ENCODE measurements at regions not wholly inside any gene's neighbourhood (a gene's known extent, or its start where the extent isn't known, plus 50 kb on each side); places are given as distances from the start of the nearest gene placed in this dataset.

DNA sequence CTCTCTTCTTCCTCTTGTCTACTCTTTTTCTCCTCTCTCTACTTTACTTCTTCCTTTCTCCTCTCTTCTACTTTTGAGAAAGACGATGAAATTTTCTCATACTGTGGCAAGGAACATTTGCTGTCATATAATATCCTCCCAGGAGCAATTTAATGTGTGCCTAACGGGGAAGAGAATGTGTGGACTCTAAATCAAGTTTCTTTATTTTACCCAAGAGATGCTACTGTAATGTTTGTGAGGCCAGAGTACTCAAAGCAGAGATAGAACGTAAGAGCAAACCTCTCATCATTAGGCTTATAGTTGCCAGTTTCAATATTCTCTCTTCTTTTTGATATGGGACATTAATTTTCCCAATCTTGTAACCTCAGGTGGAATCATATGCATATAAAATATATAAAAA, 801.4 kb downstream of the BCKDHB start:
- WGBS, 2 experiments (ENCODE audit: low coverage in 1 of 2, low lambda C conversion rate in 2 of 2, missing lambda C conversion rate in 2 of 2) = 60 to 77% methylated on average over 3 of the region's 3 CpGs
- Histone ChIP-seq H3F3A (ENCODE audit: insufficient read depth) (no peaks in the 10 kb centered on the region), H3K27me3 (replicated peaks; ENCODE audit: insufficient read depth) (no peaks in the 10 kb centered on the region), H3K4me2 (ENCODE audit: unreplicated experiment) (no peak overlapping the region), H3K36me3 (ENCODE audit: low read depth) (no peaks in the 10 kb centered on the region), H3K4me1 (ENCODE audit: insufficient read depth) (no peaks in the 10 kb centered on the region), H3K79me2 (ENCODE audit: insufficient read depth) (no peaks in the 10 kb centered on the region), H3K9me2 (ENCODE audit: insufficient read depth) (no peaks in the 10 kb centered on the region), H2AFZ (0 out of 2 replicates have a peak overlapping the region, but pooled peaks have one; percentile 13), H4K20me1 (ENCODE audit: insufficient read depth) (no peaks in the 10 kb centered on the region), H3K9me3 (ENCODE audit: low read depth) (no peaks in the 10 kb centered on the region), H3K27ac (no peak overlapping the region), H3K9ac (no peak overlapping the region), H3K4me3 (no peak overlapping the region)
- in situ Hi-C loops (cut with MboI) = no loop called here
- TF ChIP-seq EZH2phosphoT487 (IDR thresholded peaks at IDR 0.05; ENCODE audit: insufficient read depth, low read depth) (no peak), EZH2 (IDR thresholded peaks at IDR 0.05; ENCODE audit: insufficient read depth, poor library complexity, severe bottlenecking) (no peak)
- DNase-seq = no peak

DNA sequence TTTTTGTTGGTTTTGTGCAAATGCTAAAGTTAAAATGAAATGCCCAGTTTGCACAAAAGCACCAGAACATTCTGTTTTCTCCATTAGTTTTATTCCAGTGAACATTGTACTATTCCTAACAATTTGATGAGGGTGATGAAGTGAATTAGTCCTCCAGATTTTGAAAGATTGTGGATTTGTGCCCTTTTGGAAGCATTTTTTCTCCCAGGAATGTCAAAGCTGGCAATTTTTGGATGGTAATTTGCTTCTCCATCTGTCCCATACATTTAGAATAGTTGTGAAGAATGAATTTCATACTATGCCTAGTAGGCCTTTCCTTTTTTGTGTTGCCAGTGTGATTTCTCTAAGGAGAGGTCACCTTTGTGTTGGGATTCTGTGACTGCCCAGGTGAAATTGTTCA, 797.2 kb downstream of the BCKDHB start:
- Histone ChIP-seq H2AFZ (no peak overlapping the region), H3K4me2 (ENCODE audit: unreplicated experiment) (no peak overlapping the region), H3K4me1 (ENCODE audit: insufficient read depth) (no peaks in the 10 kb centered on the region), H3F3A (ENCODE audit: insufficient read depth) (no peaks in the 10 kb centered on the region), H4K20me1 (ENCODE audit: insufficient read depth) (no peaks in the 10 kb centered on the region), H3K9me3 (ENCODE audit: low read depth) (no peaks in the 10 kb centered on the region), H3K9ac (no peak overlapping the region), H3K79me2 (ENCODE audit: insufficient read depth) (no peaks in the 10 kb centered on the region), H3K27ac (no peak overlapping the region), H3K9me2 (ENCODE audit: insufficient read depth) (no peaks in the 10 kb centered on the region), H3K36me3 (ENCODE audit: low read depth) (no peaks in the 10 kb centered on the region), H3K27me3 (replicated peaks; ENCODE audit: insufficient read depth) (no peaks in the 10 kb centered on the region), H3K4me3 (no peak overlapping the region)
- no peak for TF ChIP-seq EZH2 (IDR thresholded peaks at IDR 0.05; ENCODE audit: insufficient read depth, poor library complexity, severe bottlenecking)
- no peak for TF ChIP-seq EZH2phosphoT487 (IDR thresholded peaks at IDR 0.05; ENCODE audit: insufficient read depth, low read depth)
- in situ Hi-C loops (cut with MboI) = no loop called here
- DNase-seq = no peak

DNA sequence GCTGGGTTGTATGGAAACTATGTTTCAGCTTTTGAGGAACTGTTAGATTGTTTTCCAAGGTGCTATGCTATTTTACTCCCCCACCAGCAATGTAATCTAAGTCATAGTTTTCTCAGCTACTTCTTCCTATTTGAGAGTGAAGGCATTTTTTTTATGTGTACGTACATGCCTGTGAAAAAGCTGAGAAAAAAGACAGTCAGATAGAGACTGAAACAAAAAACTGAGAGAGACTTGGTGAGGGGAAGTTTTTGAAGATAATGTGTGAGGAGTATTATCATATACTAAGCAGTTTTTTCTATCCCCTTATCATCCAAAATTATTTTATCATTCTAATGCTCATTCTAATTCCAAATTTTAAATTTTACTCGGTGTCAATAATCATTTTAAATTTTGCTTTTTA, 780.0 kb downstream of the BCKDHB start:
- Histone ChIP-seq H3K9ac (no peak overlapping the region), H3K79me2 (ENCODE audit: insufficient read depth) (no peaks in the 10 kb centered on the region), H3K27me3 (replicated peaks; ENCODE audit: insufficient read depth) (no peaks in the 10 kb centered on the region), H3K9me3 (ENCODE audit: low read depth) (no peaks in the 10 kb centered on the region), H4K20me1 (ENCODE audit: insufficient read depth) (no peaks in the 10 kb centered on the region), H3K36me3 (ENCODE audit: low read depth) (no peaks in the 10 kb centered on the region), H2AFZ (no peak overlapping the region), H3K4me3 (no peak overlapping the region), H3K27ac (no peak overlapping the region), H3K4me1 (ENCODE audit: insufficient read depth) (no peaks in the 10 kb centered on the region), H3K4me2 (ENCODE audit: unreplicated experiment) (no peak overlapping the region), H3K9me2 (ENCODE audit: insufficient read depth) (no peaks in the 10 kb centered on the region), H3F3A (ENCODE audit: insufficient read depth) (no peaks in the 10 kb centered on the region)
- no peak for TF ChIP-seq EZH2phosphoT487 (IDR thresholded peaks at IDR 0.05; ENCODE audit: insufficient read depth, low read depth)
- no peak for TF ChIP-seq EZH2 (IDR thresholded peaks at IDR 0.05; ENCODE audit: insufficient read depth, poor library complexity, severe bottlenecking)
- no peak for DNase-seq
- in situ Hi-C loops (cut with MboI) = no loop called here
- WGBS, 2 experiments (ENCODE audit: low coverage in 1 of 2, low lambda C conversion rate in 2 of 2, missing lambda C conversion rate in 2 of 2) = 62 to 65% methylated on average over 2 of the region's 2 CpGs

DNA sequence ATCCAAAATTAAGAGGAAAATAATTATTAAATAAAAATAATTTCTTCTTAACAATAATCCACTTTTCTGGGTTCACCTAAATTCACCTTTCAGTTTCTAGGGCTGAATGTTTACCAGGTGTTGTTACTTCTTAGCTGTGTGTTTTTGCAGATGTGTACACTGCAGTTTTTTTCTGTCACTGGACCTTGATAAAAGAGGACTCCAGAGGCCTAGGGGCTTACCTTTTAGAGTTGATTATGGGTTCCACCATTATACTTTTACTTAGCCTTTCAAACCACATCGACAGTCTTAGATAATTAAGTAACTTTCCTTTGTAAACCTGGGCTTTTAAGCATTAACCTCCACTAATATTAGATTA, 766.5 kb downstream of the BCKDHB start:
- no peaks in the 10 kb centered on the region for H3K9me2 ChIP-seq (ENCODE audit: insufficient read depth)
- H3K4me1 ChIP-seq (ENCODE audit: insufficient read depth) = peaks cover 4% of the 10 kb centered on the region; the same call in 1 of the 2 replicates
- H3K4me3 ChIP-seq = no peak overlapping the region
- no peaks in the 10 kb centered on the region for H3K36me3 ChIP-seq (ENCODE audit: low read depth)
- no peaks in the 10 kb centered on the region for H3K79me2 ChIP-seq (ENCODE audit: insufficient read depth)
- DNase-seq = no peak
- H3K27ac ChIP-seq = no peak overlapping the region
- no peak overlapping the region for H3K9ac ChIP-seq
- no peak for TF ChIP-seq EZH2 (IDR thresholded peaks at IDR 0.05; ENCODE audit: insufficient read depth, poor library complexity, severe bottlenecking)
- TF ChIP-seq EZH2phosphoT487 (IDR thresholded peaks at IDR 0.05; ENCODE audit: insufficient read depth, low read depth) = no peak
- H4K20me1 ChIP-seq (ENCODE audit: insufficient read depth) = no peaks in the 10 kb centered on the region
- in situ Hi-C loops (cut with MboI) = no loop called here
- H2AFZ ChIP-seq = no peak overlapping the region
- 82 to 94% methylated on average over 1 of the region's 1 CpG for WGBS, 2 experiments (ENCODE audit: low coverage in 1 of 2, low lambda C conversion rate in 2 of 2, missing lambda C conversion rate in 2 of 2)
- H3K4me2 ChIP-seq (ENCODE audit: unreplicated experiment) = no peak overlapping the region
- no peaks in the 10 kb centered on the region for H3K9me3 ChIP-seq (ENCODE audit: low read depth)
- no peaks in the 10 kb centered on the region for H3F3A ChIP-seq (ENCODE audit: insufficient read depth)
- H3K27me3 ChIP-seq (replicated peaks; ENCODE audit: insufficient read depth) = no peaks in the 10 kb centered on the region

All from GM23248 (cell line).